ENCODE measurements at regions not wholly inside any gene's neighbourhood (a gene's known extent, or its start where the extent isn't known, plus 50 kb on each side); places are given as distances from the start of the nearest gene placed in this dataset.
"Not testable (repeated sequence)": the region's sequence is repeated elsewhere in the genome, so short reads cannot be mapped to it uniquely, and the experiment has no call there.

DNA sequence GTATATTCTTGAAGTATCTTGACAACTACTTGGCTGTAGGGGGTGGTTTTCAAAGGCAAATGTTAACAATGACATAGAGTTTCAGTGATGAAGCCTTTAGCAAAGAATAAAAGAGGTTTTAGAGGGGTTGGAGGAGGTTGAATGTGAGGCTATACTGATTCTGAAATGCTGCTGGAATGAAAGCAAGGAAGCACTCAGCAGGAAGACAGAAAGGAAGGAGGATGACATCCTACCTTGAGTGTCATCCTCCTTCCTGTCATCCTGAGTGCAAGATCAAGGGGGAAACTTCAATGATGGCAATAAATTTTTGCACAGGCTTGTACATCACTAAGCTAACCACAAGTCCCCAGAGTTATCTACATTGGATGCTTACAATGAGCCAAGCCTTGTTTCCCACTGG, 120.5 kb downstream of the APIP start:
- DNase-seq (ENCODE audit: low read depth), result no peak

DNA sequence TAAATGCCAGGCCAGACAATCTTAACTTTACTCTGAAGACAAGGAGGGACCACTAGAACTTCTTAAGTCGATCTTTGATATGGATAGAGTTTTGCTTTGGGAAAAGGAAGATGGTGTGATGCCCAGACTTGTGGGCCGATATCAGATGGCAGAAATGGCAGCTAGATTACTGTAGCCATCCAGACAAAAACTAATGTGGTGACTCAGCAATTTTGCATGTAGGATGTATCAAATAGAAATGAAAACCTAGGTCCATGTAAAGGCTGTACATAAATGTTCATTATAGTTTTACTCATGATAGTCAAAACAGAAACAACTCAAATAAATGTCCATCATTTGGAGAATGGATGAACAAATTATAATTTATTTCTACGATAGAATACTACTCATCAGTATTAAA, 121.5 kb downstream of the APIP start:
- DNase-seq (ENCODE audit: low read depth), result no peak

DNA sequence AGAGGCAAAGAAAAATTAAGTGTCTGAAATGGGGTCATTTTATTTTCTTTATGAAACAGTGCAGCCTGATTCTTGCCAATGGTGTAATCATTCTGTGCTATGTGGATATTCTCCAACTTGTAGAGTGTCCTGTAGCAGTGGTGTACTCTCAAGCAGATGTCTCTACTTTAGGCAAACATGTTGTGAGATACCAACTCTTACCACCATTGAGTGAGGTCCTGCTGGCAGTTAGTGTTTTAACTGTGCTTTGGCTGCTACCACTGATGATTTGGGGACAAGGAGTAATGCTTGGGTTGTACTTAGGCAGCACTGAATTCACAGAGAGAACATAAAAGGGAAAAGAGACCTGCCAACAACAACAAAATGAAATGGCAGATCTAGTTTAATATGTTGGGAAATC, 122.5 kb downstream of the APIP start:
- DNase-seq (ENCODE audit: low read depth), result no peak

DNA sequence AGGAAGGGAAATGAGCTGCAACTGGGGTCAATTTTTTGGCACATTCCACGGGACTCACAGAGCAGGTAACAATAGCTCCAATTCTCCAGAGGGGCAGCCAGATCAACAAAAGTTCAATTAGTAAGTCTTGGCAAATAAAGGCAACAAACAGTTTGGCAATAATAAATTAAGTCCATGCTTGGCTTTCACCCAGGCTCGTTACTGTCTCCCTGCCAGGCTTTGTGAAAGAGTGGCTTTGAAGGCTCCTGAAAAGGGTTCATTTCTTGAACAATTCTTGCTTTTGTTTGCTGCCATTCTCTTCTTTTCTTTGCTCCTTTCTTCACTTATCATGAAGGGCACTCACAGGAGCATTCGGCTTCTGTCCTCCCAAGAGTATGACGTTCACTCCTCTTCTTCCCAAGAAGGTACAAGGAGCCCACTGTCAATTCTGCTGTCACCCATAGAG, 123.3 kb downstream of the APIP start:
- no peak for DNase-seq (ENCODE audit: low read depth)

DNA sequence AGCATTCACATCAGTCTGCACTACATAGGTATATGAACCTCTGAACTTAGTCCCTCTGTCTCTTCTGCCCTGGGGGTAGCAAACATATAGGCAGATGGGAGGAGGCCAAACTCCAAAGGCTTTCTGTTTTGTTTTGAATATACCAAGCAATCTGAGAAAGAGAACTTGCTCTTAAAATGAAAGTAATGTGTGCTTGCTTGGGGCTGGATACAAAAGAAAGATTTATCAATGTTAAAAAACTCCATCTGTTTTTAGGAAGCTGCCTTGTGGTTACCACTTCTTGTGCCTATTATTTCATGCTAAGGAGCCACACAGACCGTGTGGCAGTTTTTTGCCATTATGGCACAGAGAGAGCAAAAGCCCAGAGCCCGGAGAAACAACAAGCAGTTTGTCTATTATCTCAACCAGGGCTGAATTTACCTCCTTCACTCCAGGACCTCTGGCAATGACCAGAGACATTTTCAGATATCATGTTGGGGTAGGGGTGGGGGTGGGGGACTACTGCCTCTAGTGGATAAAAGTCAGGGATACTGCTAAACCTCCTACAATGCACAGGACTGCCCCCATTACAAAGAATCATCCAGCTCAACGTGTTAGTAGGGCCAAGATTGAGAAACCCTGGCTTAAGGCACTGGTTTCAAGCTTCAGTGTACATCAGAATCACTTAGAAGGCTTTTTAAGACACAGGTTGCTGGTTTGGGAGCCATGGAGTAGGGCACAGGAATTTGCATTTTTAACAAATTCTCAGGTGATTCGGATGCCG, 124.2 kb downstream of the APIP start:
- no peak for DNase-seq (ENCODE audit: low read depth)

DNA sequence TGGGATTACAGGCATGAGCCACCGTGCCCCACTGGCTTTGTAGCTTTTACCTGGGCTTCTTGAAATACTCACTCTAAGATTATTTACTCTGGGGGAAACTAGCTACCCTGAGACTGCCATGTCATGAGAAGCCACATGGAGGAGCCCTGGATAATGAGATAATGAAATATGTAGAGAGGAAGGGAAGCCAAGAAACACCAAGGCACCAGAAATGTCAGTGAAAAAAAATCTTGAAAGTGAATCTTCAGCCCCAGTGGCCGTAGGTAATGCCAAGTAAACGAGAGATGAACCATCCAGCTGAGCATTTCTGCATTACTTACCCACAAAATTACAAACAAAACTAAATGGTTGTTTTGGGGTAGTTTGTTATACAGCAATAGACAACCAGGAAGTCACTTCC, 125.6 kb downstream of the APIP start:
- DNase-seq (ENCODE audit: low read depth), result no peak

DNA sequence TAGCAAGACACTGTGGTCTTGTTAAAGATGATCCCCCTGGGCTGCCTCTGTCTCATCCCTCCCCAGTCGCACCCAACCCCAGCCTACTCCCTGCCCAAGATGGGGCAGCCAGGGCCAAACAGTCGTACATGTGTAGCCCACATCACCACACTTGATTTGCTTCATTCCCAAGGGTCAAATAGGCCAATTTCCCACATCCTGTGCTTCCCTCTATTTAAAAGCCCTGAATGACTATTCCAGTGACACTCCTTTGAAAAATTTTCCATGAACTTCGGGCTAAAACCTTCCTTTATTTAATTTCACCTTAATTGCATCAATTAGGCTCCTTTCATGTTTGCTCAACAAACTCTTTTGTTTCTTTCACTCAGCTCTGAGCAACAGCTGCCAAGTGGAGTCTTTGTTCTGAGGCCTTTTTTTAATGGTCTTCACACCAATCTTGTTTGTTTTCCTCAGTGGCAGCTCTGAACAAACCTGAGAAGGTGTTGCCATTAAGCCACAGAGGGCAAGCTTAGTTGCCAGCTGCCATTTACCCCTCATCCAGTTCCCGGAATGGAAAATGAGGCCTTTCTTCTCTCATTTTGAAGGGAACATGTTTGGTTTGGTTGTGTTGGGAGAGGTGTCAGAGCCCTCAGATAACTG, 126.9 kb downstream of the APIP start:
- no peak for DNase-seq (ENCODE audit: low read depth)

DNA sequence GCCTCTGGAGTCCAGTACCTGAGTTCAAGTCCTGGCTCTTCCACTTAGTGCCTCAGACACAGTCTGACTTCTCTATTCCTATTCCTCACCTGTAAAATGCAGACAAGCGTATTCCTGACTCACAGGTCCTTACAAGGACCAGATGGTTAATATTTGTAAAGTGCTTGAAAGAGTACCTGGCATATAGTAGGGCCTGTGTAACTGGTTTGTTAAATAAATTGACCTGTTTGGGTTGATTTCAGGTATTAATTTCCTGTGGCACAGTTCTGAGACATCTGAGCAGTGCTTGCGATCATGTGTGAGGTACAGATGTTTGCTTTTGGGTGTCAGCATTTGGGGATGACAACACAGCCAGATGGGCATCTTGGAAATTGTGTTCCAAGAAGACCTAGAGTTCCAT, 127.5 kb downstream of the APIP start:
- DNase-seq (ENCODE audit: low read depth), result no peak

DNA sequence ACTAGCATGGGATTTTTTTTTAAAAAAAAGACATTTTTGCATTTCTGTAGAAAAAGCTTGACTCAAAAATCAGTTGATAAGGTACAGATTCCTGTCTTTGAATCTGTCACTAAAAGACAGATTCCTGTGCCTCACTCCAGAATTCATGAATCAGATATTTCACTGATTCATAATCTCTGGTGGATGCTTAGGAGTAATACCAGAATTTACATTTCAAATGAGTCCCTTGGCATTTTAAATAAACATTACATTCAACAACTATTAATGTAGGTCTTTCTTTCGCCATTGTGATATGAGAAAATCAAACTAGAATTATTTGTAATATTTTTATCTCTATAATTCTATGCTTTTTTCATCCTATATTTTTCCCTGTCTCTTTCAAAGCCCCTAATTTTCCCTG, 128.3 kb downstream of the APIP start:
- DNase-seq (ENCODE audit: low read depth), result no peak

DNA sequence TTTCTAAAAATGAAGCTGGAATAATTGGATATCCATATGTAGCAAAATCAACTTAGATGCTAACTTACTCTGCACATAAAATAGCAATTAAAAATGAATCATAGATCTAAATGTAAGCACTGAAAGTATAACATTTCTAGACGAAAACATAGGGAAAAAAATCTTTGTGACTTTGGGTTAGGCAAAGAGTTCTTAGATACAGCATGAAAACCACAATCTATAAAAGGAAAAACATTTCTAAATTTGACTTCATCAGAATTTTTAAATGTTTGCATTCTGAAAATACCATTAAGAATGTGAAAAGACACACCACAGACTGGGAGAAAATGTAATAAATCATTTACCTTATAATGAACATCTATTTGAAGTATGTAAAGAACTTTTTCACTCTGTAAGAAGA, 128.8 kb downstream of the APIP start:
- DNase-seq (ENCODE audit: low read depth), result no peak

DNA sequence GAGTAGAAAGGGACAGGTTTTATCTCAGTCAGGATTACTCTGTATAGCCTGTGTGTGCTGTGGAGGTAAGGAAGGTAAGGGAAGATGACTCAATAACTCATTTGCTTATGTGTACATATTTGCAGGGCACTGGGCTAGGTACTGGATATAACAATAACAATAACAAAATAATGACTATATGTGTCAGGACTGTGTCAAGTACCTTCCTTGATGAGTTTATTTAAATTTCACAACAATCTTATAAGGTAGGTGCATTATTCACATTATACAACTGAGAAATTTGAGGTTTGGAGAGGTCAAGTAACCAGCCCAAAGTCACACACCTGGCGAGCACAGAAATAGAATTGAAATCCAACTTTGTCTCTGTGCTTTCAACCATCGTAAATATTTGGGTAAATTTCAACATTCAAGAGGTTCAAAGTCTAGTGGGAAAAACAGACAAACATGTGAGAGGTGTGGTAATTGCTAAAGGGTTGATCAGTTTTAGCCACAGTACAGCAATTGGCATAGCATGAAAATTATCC, 131.8 kb downstream of the APIP start:
- no peak for DNase-seq (ENCODE audit: low read depth)

DNA sequence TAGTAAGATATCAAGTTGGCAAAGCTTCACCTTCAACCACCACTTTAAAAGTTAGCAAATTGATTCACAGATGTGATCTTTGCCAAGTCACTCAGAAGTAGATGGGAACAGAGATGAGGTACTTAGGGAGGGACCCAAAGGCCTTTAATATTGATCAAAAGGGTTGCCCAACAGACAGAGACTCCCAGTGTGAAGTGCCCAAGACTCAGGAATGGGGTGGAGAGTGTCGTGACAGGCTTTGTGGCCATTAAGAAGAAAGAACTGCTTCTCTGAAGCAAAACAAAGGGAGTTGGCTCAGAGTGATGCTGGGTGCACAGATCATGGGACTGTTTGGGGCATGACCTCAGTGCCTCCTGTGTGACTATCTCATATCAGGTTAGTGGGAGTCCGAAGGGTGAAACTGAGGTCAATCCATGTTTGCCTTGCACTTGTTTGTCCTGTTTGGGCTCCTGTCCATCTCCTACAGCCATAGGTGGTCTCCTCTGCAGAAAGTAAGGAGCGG, 132.3 kb downstream of the APIP start:
- no peak for DNase-seq (ENCODE audit: low read depth)

DNA sequence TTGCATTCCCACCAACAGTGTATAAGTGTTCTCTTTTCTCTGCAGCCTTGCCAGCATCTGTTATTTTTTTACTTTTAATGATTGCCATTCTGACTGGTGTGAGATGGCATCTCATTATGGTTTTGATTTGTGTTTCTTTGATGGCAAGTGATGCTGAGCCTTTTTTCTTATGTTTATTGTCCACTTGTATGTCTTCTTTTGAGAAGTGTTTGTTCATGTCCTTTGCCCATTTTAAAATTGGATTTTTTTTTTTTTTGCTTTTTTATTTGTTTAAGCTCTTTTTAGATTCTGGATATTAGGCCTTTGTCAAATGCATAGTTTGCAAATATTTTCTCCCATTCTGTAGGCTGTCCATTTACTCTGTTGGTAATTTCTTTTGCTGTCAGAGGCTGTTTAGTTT, 134.4 kb downstream of the APIP start:
- not testable (repeated sequence) for DNase-seq (ENCODE audit: low read depth)

DNA sequence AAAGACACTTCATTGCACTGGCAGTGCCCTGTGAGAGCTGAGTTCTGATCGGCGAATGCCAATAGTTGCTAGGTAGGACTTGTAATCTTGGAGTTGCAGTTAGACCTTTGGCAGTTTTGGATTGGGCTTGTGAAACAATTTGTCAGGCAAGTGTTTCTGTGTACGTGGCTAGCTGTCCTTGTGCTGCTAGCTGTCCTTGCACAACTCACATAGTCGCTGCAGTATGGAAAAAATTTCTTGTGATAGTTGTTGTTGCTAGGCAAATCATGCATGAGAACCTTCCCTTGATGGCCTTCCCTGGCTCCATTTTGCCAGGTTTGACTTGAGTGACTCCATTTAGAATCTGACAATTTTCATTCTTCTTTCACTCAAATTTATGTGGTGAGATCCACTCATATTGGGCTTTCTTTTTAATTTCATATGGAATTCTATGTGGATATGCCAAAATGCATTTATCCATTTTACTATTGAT, 140.7 kb downstream of the APIP start:
- DNase-seq (ENCODE audit: low read depth), result no peak

DNA sequence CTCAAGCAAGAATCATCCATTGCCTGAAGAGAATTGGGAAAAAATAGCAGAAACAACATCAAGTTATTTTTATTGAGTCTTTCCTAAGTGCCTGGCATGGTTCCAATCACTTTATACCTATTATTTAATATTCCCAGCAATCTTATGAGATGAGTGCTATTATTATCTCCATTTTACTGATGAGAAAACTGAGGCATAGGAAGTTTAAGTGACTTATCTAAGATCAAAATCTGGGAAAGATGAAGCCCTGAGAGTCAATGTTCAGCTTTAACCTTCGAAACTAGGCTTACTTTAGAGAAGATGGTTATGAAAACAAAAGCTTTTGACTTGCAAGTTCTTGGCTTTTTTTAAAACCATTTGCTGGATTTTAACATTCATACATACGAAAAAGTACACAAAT, 141.6 kb downstream of the APIP start:
- DNase-seq (ENCODE audit: low read depth), result no peak

DNA sequence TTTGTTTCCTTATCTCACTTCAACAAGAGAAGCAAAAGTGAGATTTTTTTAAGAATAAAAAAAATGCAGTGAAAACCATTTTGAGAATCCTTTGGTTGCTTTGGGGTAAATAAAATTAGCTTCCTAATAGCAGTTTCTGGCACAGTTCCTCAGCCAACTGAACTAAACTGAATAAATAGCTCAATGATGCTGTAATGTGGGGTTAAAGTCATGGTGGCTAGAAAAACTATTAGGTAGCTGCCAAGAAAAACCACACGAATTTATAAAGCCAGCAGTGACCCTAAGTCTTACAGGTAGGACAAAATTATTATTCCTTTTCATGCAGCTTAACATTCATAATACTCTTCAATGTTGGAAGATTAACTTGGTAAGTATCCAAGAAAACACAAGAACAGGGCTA, 142.4 kb downstream of the APIP start:
- DNase-seq (ENCODE audit: low read depth), result peak; percentile 59

DNA sequence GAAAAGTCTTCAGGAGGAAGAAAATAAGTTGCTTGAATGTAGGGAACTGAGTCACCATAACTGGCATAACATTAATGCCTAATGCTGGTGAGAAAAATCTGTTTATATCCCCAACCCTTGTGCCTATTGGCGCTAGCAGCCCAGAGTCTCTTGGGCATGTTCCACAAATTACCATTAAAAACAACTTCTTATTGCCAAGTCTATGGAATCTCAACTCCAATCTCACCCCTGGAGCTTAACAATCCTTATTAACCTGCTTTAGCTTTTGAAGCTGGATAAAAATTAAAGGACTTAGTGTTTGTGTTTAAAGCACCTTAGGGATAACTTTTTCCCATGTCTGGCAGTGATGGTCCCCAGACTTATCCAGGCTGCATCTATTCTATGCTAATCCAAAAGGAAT, 143.0 kb downstream of the APIP start:
- DNase-seq (ENCODE audit: low read depth), result no peak

DNA sequence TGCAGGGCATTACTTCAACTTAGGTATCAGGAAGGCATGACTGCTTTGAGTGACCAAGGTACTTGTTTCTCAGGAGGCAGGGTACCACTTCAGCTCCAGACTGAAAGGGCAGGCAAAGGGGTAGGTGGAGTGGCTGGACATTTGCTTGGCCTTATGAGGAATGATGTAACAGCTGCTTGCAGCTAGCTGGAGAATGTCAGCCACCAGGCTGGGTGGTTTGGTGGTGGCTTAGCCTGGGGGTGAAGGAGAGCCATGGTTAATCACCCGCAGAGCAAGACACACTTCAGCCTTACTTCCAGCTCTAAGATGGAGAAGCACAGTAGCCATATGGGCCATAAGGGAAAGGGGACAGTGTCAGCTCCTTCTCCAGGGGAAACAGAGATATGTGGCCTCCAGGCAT, 146.1 kb downstream of the APIP start:
- DNase-seq (ENCODE audit: low read depth), result peak; percentile 67

DNA sequence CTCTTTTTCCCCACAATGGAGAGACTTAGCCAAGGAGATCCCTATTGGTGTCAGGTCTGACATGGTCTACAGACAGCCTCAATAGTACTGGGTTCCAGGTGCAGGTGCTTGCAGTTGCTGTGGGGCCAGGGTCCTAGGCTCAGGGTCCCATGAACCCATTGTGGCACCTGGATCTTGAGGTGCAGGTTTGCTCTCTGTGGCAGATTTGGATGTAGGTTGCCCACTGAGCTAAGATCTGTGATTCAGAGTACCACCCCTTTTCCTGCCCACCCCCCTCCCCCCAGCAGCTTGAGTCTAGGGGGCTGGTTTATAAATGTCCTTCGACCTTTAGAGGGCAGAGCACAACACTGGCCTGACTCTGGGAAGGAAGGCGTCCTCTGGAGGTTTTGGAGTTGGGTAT, 147.0 kb downstream of the APIP start:
- DNase-seq (ENCODE audit: low read depth), result no peak

DNA sequence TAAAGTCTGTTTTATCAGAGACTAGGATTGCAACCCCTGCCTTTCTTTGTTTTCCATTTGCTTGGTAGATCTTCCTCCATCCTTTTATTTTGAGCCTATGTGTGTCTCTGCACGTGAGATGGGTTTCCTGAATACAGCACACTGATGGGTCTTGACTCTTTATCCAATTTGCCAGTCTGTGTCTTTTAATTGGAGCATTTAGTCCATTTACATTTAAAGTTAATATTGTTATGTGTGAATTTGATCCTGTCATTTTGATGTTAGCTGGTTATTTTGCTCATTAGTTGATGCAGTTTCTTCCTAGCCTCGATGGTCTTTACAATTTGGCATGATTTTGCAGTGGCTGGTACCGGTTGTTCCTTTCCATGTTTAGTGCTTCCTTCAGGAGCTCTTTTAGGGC, 141.7 kb downstream of the EHF start:
- not testable (repeated sequence) for DNase-seq (ENCODE audit: low read depth)

DNA sequence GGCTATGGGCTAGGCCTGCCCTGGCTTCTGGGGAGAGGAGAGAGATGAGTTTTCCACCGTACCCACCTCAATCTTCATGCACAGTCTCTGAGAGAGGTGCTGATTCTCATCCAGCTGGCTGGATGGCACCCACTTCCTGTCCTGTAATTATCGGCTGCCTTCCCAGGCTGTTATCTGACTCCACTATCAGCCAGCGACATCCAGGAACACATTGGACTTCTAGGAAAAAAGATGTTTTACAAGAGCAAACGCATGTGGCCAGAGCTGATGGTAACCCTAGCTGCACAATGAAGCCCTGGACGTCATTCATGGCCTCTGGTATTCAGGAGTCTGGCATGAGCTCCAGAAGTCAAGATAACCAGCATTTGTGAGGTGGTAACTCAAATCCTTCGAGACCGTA, 137.4 kb downstream of the EHF start:
- peak; percentile 25 for DNase-seq (ENCODE audit: low read depth)

DNA sequence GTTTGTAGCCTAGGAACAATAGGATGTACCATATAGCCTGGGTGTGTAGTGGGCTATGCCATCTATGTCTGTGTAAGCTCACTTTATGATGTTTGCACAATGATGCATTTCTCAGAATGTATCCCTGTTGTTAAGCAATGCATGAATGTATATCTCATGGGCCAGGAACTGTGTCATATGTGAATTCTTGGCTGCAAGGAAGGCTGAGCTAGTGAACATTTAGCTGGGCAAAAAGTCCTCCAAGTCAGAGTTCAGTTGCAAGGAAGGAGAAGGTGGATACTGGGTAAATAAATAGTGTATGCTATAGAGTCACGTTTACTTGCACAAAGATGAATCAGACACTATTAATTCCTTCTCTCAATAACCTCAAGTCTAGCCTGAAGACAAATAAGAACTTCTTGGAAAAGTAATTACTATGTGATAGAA, 136.1 kb downstream of the EHF start:
- no peak for DNase-seq (ENCODE audit: low read depth)

DNA sequence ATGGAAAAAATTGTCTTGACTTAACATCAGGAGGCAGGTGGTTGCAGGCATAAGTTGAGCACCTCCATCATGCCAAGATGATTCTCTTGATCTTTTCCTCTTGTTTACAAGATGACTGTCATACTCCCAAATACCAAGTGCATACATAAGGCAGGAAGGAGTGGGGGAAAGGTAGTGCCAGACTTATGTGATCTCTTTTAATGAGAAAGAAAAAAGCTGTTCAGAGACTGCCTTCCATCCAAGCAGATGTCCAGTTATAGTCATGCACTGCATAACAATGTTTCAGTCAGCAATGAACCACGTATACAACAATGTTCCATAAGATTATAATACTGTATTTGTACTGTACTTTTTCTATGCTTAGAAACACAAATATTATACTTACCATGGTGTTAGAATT, 135.7 kb downstream of the EHF start:
- DNase-seq (ENCODE audit: low read depth), result no peak

All from myocyte (in vitro differentiated cells).